ENCODE measurements at regions not wholly inside any gene's neighbourhood (a gene's known extent, or its start where the extent isn't known, plus 50 kb on each side); places are given as distances from the start of the nearest gene placed in this dataset.

DNA sequence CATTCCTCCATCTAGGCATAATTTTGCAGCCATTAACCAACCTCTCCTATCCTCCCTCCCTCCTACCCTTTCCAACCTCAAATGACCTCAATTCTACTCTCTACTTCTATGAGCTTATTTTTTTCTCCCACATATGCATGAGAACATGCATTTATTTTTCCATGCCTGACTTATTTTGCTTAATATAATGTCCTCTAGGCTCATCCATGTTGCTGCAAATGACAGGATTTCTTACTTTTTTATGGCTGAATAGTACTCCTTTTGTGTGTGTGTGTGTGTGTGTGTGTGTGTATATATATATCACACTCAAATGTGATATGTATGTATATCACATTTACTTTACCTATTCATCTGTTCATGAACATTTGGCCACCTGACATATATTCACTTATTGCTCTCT lies 339.4 kb downstream of the SIPA1L2 start:
- no peak for DNase-seq
- no peak overlapping the region for H3K4me3 ChIP-seq (ENCODE audit: low read depth, low read length)
- no peak overlapping the region for H3K4me3 Mint-ChIP-seq (ENCODE audit: unreplicated experiment)
- TF ChIP-seq, protein P1, sequence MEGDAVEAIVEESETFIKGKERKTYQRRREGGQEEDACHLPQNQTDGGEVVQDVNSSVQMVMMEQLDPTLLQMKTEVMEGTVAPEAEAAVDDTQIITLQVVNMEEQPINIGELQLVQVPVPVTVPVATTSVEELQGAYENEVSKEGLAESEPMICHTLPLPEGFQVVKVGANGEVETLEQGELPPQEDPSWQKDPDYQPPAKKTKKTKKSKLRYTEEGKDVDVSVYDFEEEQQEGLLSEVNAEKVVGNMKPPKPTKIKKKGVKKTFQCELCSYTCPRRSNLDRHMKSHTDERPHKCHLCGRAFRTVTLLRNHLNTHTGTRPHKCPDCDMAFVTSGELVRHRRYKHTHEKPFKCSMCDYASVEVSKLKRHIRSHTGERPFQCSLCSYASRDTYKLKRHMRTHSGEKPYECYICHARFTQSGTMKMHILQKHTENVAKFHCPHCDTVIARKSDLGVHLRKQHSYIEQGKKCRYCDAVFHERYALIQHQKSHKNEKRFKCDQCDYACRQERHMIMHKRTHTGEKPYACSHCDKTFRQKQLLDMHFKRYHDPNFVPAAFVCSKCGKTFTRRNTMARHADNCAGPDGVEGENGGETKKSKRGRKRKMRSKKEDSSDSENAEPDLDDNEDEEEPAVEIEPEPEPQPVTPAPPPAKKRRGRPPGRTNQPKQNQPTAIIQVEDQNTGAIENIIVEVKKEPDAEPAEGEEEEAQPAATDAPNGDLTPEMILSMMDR (IDR thresholded peaks at IDR 0.05; ENCODE audit: insufficient read depth in 1 of 2, low read depth in 1 of 2, low read length in 1 of 2, severe bottlenecking in 1 of 2, unreplicated experiment in 1 of 2), result no peak
- H3K36me3 ChIP-seq (ENCODE audit: control insufficient read depth, insufficient read depth, low read length), result no peaks in the 10 kb centered on the region
- no peaks in the 10 kb centered on the region for H3K9me3 Mint-ChIP-seq (ENCODE audit: unreplicated experiment)
- intact Hi-C loops (cut with micrococcal nuclease; ENCODE audit: unreplicated experiment), result no loop called here
- no peaks in the 10 kb centered on the region for H3K4me1 Mint-ChIP-seq (ENCODE audit: low read depth, unreplicated experiment)
- no peak overlapping the region for H3K27ac Mint-ChIP-seq (ENCODE audit: unreplicated experiment)
- H3K4me1 ChIP-seq, result no peaks in the 10 kb centered on the region
- no peaks in the 10 kb centered on the region for H3K9me3 ChIP-seq
- no peaks in the 10 kb centered on the region for H3K27me3 ChIP-seq (replicated peaks; ENCODE audit: control insufficient read depth, insufficient read depth, low read length)
- POLR2A ChIA-PET, result no interaction called here
- no TSS peak for BruUV-seq (replicated peaks)
- H3K36me3 Mint-ChIP-seq (ENCODE audit: insufficient read depth, unreplicated experiment), result no peaks in the 10 kb centered on the region
- CTCF ChIA-PET, result no interaction called here
- H3K27me3 Mint-ChIP-seq (ENCODE audit: insufficient read depth, unreplicated experiment), result no peaks in the 10 kb centered on the region

DNA sequence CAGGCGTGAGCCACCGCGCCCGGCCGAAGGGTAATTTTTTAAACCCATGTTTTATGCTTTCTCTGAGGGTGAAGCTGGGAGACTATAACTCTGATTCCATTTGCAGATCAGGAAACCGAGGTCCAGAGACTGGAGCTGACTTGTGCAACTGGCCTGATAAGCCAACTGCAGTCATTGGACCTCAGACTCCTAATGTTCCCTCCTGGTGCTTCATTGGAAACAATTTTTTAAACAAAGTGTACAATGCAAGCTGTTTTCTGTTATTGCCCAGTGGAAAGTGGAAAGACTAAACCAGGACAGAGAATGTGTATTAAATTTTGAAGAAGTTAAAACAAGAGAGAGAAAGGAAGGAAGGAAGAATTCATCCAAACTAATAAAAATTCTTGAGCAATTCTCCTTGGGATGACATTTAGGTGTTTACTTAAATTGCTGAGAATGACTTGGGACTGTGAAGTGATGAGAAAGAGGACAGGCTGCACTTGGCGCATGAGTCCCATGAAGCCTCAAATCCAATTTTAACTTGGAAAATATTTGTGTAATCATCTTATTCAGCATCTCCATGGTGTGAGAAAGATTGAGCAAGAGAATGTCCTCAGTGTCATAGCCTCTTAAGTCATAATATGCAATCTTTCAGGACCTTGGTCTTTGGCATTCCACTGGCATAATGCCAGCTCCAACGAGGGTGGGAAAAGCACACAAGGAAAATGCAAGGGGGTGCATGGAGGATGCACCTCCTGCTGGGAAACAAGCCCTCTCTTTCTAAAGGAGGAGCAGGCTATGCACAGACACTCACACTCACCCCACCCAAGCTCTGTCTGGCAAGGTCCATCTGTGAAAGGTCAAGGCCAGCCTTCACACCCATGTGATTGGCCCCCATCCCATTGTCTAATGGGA lies 342.0 kb downstream of the SIPA1L2 start:
- Histone ChIP-seq H3K9me3 (no peaks in the 10 kb centered on the region), H3K4me1 (no peaks in the 10 kb centered on the region), H3K4me3 (ENCODE audit: low read depth, low read length) (no peak overlapping the region), H3K36me3 (ENCODE audit: control insufficient read depth, insufficient read depth, low read length) (no peaks in the 10 kb centered on the region), H3K27me3 (replicated peaks; ENCODE audit: control insufficient read depth, insufficient read depth, low read length) (no peaks in the 10 kb centered on the region)
- TF ChIP-seq, protein P1 (IDR thresholded peaks at IDR 0.05; ENCODE audit: insufficient read depth in 1 of 2, low read depth in 1 of 2, low read length in 1 of 2, severe bottlenecking in 1 of 2, unreplicated experiment in 1 of 2), result no peak
- Mint-ChIP-seq H3K36me3 (ENCODE audit: insufficient read depth, unreplicated experiment) (no peaks in the 10 kb centered on the region), H3K27me3 (ENCODE audit: insufficient read depth, unreplicated experiment) (no peaks in the 10 kb centered on the region), H3K4me3 (ENCODE audit: unreplicated experiment) (no peak overlapping the region), H3K9me3 (ENCODE audit: unreplicated experiment) (no peaks in the 10 kb centered on the region), H3K27ac (ENCODE audit: unreplicated experiment) (no peak overlapping the region), H3K4me1 (ENCODE audit: low read depth, unreplicated experiment) (no peaks in the 10 kb centered on the region)
- POLR2A ChIA-PET, result no interaction called here
- CTCF ChIA-PET, result interaction anchor here (0.7 kb wide), 1 partner anchor 75 kb away, joined by 3 read pairs; no protein-coding TSS in a partner anchor
- DNase-seq, result no peak
- intact Hi-C loops (cut with micrococcal nuclease; ENCODE audit: unreplicated experiment), result no loop called here
- no TSS peak for BruUV-seq (replicated peaks)

- DNase-seq, result no peak
- no peak overlapping the region for H3K4me3 Mint-ChIP-seq (ENCODE audit: unreplicated experiment)
- POLR2A ChIA-PET, result no interaction called here
- H3K27me3 Mint-ChIP-seq (ENCODE audit: insufficient read depth, unreplicated experiment), result no peaks in the 10 kb centered on the region
- CTCF ChIA-PET, result no interaction called here
- TF ChIP-seq, protein P1 (IDR thresholded peaks at IDR 0.05; ENCODE audit: insufficient read depth in 1 of 2, low read depth in 1 of 2, low read length in 1 of 2, severe bottlenecking in 1 of 2, unreplicated experiment in 1 of 2), result no peak
- H3K36me3 Mint-ChIP-seq (ENCODE audit: insufficient read depth, unreplicated experiment), result no peaks in the 10 kb centered on the region
- Histone ChIP-seq H3K4me3 (ENCODE audit: low read depth, low read length) (no peak overlapping the region), H3K27me3 (replicated peaks; ENCODE audit: control insufficient read depth, insufficient read depth, low read length) (no peaks in the 10 kb centered on the region), H3K4me1 (no peaks in the 10 kb centered on the region), H3K36me3 (ENCODE audit: control insufficient read depth, insufficient read depth, low read length) (no peaks in the 10 kb centered on the region), H3K9me3 (no peaks in the 10 kb centered on the region)
- no peaks in the 10 kb centered on the region for H3K9me3 Mint-ChIP-seq (ENCODE audit: unreplicated experiment)
- BruUV-seq (replicated peaks), result no TSS peak
- intact Hi-C loops (cut with micrococcal nuclease; ENCODE audit: unreplicated experiment), result no loop called here
- no peaks in the 10 kb centered on the region for H3K4me1 Mint-ChIP-seq (ENCODE audit: low read depth, unreplicated experiment)
- no peak overlapping the region for H3K27ac Mint-ChIP-seq (ENCODE audit: unreplicated experiment)
Observed at GRCh38 chr1:232285138-232285537, 344.8 kb downstream of the SIPA1L2 start.
